ENCODE measurements at regions not wholly inside any gene's neighbourhood (a gene's known extent, or its start where the extent isn't known, plus 50 kb on each side); places are given as distances from the start of the nearest gene placed in this dataset.

DNA sequence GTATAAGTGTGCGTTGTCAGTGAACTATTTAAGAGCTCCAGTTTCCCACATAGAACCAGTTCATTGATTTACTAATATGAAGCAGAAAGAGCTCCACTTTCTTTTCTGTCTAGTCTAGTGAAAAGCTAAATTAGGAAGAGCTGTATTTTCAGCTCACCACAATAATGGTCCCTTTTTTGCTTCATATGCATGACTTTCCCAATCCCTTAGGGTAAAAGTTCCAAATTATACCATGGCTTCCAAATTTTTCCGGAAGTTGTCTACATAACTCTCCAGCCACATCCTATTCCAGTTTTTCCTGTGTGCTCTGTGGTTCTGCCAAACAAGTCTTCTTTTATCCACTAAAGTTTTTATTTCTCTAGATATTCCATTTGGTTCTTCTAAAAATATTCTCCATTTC, 685.2 kb downstream of the REEP3 start:
- TF ChIP-seq CTCF (IDR thresholded peaks at IDR 0.05; ENCODE audit: borderline replicate concordance, control extremely low read depth, extremely low read depth, insufficient read depth, missing control alignments): no peak
- in situ Hi-C loops (cut with MboI; ENCODE audit: low sequenced_read_pairs, unreplicated experiment): no loop called here
- DNase-seq (ENCODE audit: low spot score): no peak

DNA sequence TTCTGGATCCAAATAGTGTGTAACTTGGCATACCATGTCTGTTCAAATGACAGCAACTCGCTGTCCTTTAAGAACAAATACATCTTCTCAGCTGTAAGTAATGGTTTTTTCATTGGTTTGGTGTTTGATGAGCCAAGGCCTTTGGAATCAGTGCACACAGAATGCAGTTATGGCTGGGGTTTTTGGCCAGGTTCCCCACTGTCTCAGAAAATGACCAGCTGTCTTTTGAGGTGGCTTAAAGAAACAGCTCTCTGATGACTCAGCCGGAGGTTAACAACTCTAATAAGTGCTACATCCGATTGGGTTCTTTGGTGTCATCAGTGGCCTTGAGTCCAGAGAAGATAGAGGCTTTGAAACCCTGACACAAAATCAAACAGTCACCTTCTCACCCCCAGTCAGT, 688.4 kb downstream of the REEP3 start:
- TF ChIP-seq CTCF (IDR thresholded peaks at IDR 0.05; ENCODE audit: borderline replicate concordance, control extremely low read depth, extremely low read depth, insufficient read depth, missing control alignments): no peak
- in situ Hi-C loops (cut with MboI; ENCODE audit: low sequenced_read_pairs, unreplicated experiment): no loop called here
- DNase-seq (ENCODE audit: low spot score): no peak

GRCh38 chr10:64210211-64210610, 689.0 kb downstream of the REEP3 start:
- no peak for TF ChIP-seq CTCF (IDR thresholded peaks at IDR 0.05; ENCODE audit: borderline replicate concordance, control extremely low read depth, extremely low read depth, insufficient read depth, missing control alignments)
- in situ Hi-C loops (cut with MboI; ENCODE audit: low sequenced_read_pairs, unreplicated experiment): no loop called here
- DNase-seq (ENCODE audit: low spot score): no peak

DNA sequence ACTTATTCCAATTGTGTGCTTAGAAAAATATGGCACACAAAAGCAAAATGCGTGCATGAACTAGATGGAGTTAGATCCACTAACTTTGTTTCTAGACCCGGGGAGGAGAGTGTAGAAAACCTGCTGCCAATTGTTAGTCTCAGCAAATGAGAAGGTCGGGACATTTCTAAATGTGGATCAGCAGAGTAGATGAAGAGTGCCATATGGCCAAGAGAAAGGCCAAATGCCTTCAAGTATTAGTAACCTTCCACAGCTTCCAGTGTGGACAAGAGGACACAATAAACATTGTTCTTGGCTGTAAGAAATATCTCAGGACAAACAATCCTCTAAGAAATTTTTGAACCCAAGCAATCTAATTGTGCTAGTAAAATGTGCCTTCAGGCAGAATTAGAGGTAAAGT, 690.3 kb downstream of the REEP3 start:
- in situ Hi-C loops (cut with MboI; ENCODE audit: low sequenced_read_pairs, unreplicated experiment): no loop called here
- TF ChIP-seq CTCF (IDR thresholded peaks at IDR 0.05; ENCODE audit: borderline replicate concordance, control extremely low read depth, extremely low read depth, insufficient read depth, missing control alignments): no peak

DNA sequence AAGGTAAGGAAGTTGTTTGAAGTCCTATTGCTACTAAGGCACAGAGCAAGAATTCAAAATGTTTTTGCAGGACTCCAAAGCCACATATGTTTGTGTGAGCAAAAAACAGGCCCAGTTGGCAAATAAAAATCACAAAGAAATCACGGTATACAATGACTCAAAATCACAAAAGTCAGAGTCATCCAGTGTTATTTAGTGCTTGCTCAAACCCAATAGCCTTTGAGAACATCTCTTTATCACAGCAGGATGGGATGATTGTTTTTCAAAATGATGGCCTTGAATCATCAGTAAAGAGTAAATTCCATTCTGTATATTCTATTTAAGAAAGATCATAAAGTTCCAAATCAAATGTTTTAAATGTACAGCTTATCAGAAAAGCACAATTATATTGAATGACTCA, 693.9 kb downstream of the REEP3 start:
- no peak for DNase-seq (ENCODE audit: low spot score)
- in situ Hi-C loops (cut with MboI; ENCODE audit: low sequenced_read_pairs, unreplicated experiment): no loop called here
- no peak for TF ChIP-seq CTCF (IDR thresholded peaks at IDR 0.05; ENCODE audit: borderline replicate concordance, control extremely low read depth, extremely low read depth, insufficient read depth, missing control alignments)

More for the DNA sequence above, 690.3 kb downstream of the REEP3 start:
- DNase-seq (ENCODE audit: low spot score): no peak

DNA sequence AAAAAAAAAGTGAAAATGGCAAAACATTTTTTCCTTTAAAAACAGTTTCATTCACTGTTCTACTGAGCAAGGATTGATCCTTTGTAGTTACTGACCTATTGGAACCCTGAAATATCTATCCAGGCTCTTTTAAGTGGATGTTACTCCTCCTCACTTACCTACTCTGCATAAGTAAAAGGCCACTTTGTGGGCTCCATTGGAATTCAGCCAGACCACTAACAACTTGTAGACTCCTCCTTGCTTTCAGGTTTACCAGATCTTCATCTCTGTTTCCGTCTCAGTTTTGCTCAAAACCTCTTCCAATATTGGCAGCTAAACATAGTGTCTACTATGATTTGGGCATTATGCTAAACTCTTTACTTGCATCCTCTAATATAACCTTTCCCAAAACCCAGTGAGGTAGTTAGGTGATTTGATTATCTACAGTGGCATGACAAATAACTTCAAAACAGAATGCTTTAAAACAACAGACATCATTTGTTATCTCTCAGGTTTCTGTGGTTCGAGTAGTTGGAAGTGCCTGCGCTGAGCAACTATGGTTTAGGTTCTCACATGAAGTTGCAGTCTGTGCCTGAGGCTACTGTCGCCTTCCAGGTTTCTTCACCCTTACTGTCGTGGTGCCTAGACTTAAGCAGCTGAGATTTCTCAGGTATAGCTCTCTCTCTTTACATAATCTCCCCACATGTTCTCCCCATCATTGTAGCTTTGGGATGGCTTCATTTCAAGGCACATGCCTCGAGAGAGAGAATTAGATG, 698.2 kb downstream of the REEP3 start:
- DNase-seq (ENCODE audit: low spot score): no peak
- in situ Hi-C loops (cut with MboI; ENCODE audit: low sequenced_read_pairs, unreplicated experiment): no loop called here
- TF ChIP-seq CTCF (IDR thresholded peaks at IDR 0.05; ENCODE audit: borderline replicate concordance, control extremely low read depth, extremely low read depth, insufficient read depth, missing control alignments): no peak

All from GM13976 (cell line).